ENCODE measurements at regions not wholly inside any gene's neighbourhood (a gene's known extent, or its start where the extent isn't known, plus 50 kb on each side); places are given as distances from the start of the nearest gene placed in this dataset.

GRCh38 chr2:217530392-217531090, 472.3 kb downstream of the TNS1 start:
- TF ChIP-seq EZH2phosphoT487 (conservative IDR thresholded peaks at IDR 0.05; ENCODE audit: low read length) (no peak), CTCF (IDR thresholded peaks at IDR 0.05; ENCODE audit: insufficient read depth, low read length, poor library complexity, severe bottlenecking) (no peak)
- Histone ChIP-seq H3K27me3 (ENCODE audit: low read length) (no peaks in the 10 kb centered on the region), H3K9me2 (replicated peaks; ENCODE audit: insufficient read depth, low read length) (no peaks in the 10 kb centered on the region), H3F3A (ENCODE audit: insufficient read depth) (no peaks in the 10 kb centered on the region), H3K4me2 (ENCODE audit: low read depth, low read length, poor library complexity, severe bottlenecking) (no peak overlapping the region), H3K27ac (ENCODE audit: low read depth, low read length) (no peak overlapping the region), H4K20me1 (ENCODE audit: low read depth, low read length) (no peaks in the 10 kb centered on the region), H3K4me3 (ENCODE audit: insufficient read depth, low read length, poor library complexity, severe bottlenecking) (no peak overlapping the region), H3K79me2 (ENCODE audit: insufficient read depth, low read length) (no peaks in the 10 kb centered on the region), H3K9ac (ENCODE audit: low read length) (no peak overlapping the region), H2AFZ (ENCODE audit: low read depth, low read length, severe bottlenecking) (no peak overlapping the region), H3K9me3 (ENCODE audit: insufficient read depth, low read length) (no peaks in the 10 kb centered on the region), H3K36me3 (ENCODE audit: low read length) (no peaks in the 10 kb centered on the region)

- no peaks in the 10 kb centered on the region for H3F3A ChIP-seq (ENCODE audit: insufficient read depth)
- no peaks in the 10 kb centered on the region for H4K20me1 ChIP-seq (ENCODE audit: low read depth, low read length)
- H3K9ac ChIP-seq (ENCODE audit: low read length): no peak overlapping the region
- no peaks in the 10 kb centered on the region for H3K36me3 ChIP-seq (ENCODE audit: low read length)
- H3K4me3 ChIP-seq (ENCODE audit: insufficient read depth, low read length, poor library complexity, severe bottlenecking): no peak overlapping the region
- no peak overlapping the region for H3K4me2 ChIP-seq (ENCODE audit: low read depth, low read length, poor library complexity, severe bottlenecking)
- no peak for TF ChIP-seq EZH2phosphoT487 (conservative IDR thresholded peaks at IDR 0.05; ENCODE audit: low read length)
- TF ChIP-seq CTCF (IDR thresholded peaks at IDR 0.05; ENCODE audit: insufficient read depth, low read length, poor library complexity, severe bottlenecking): no peak
- no peak overlapping the region for H2AFZ ChIP-seq (ENCODE audit: low read depth, low read length, severe bottlenecking)
- no peaks in the 10 kb centered on the region for H3K27me3 ChIP-seq (ENCODE audit: low read length)
- no peak overlapping the region for H3K27ac ChIP-seq (ENCODE audit: low read depth, low read length)
- H3K79me2 ChIP-seq (ENCODE audit: insufficient read depth, low read length): no peaks in the 10 kb centered on the region
- no peaks in the 10 kb centered on the region for H3K9me3 ChIP-seq (ENCODE audit: insufficient read depth, low read length)
- H3K9me2 ChIP-seq (replicated peaks; ENCODE audit: insufficient read depth, low read length): no peaks in the 10 kb centered on the region
Measured at GRCh38 chr2:217529271-217529670, 473.5 kb downstream of the TNS1 start.

- no peaks in the 10 kb centered on the region for H3K9me3 ChIP-seq (ENCODE audit: insufficient read depth, low read length)
- no peaks in the 10 kb centered on the region for H3F3A ChIP-seq (ENCODE audit: insufficient read depth)
- no peak for TF ChIP-seq EZH2phosphoT487 (conservative IDR thresholded peaks at IDR 0.05; ENCODE audit: low read length)
- no peak for TF ChIP-seq CTCF (IDR thresholded peaks at IDR 0.05; ENCODE audit: insufficient read depth, low read length, poor library complexity, severe bottlenecking)
- H3K4me2 ChIP-seq (ENCODE audit: low read depth, low read length, poor library complexity, severe bottlenecking): no peak overlapping the region
- H4K20me1 ChIP-seq (ENCODE audit: low read depth, low read length): no peaks in the 10 kb centered on the region
- H3K36me3 ChIP-seq (ENCODE audit: low read length): no peaks in the 10 kb centered on the region
- H3K27ac ChIP-seq (ENCODE audit: low read depth, low read length): no peak overlapping the region
- no peak overlapping the region for H3K9ac ChIP-seq (ENCODE audit: low read length)
- H2AFZ ChIP-seq (ENCODE audit: low read depth, low read length, severe bottlenecking): no peak overlapping the region
- no peak overlapping the region for H3K4me3 ChIP-seq (ENCODE audit: insufficient read depth, low read length, poor library complexity, severe bottlenecking)
- no peaks in the 10 kb centered on the region for H3K79me2 ChIP-seq (ENCODE audit: insufficient read depth, low read length)
- H3K27me3 ChIP-seq (ENCODE audit: low read length): no peaks in the 10 kb centered on the region
- no peaks in the 10 kb centered on the region for H3K9me2 ChIP-seq (replicated peaks; ENCODE audit: insufficient read depth, low read length)
Measured at GRCh38 chr2:217527590-217528202, 475.1 kb downstream of the TNS1 start.

Measured in SU-DHL-6 (cell line).